Right ventricle myocardium superior (tissue), 1 donor: ENCODE measurements at regions not wholly inside any gene's neighbourhood (a gene's known extent, or its start where the extent isn't known, plus 50 kb on each side); places are given as distances from the start of the nearest gene placed in this dataset.

ENCODE experiments used
- ATAC-seq: fragments of 200-7000 bp; cut with Tn5 transposase; one replicate; pipeline ENCODE4 v1.9.1; 2020; ENCODE audit warnings: mild to moderate bottlenecking; ENCODE audit not compliant: poor library complexity
- DNase-seq: peaks from one replicate; pipeline ENCODE4 v3.0.0-alpha.2; 2020
- intact Hi-C: fragments of 100-400 bp; cut with DNase I; formaldehyde crosslinking; loops from one replicate; pipeline ENCODE4 v1.11.2; 2022
- donor health status: DM: no; HTN: yes; CAD: no; lungs with severe emphysema.

GRCh38 chr5:88666761-88667495, 216.1 kb downstream of the MEF2C start:
- ATAC-seq (no peak), DNase-seq (no peak)
- intact Hi-C loops: no loop called here

GRCh38 chr5:88665750-88666215, 217.2 kb downstream of the MEF2C start:
- ATAC-seq: no peak
- no peak for DNase-seq
- intact Hi-C loops: no loop called here

- ATAC-seq (no peak), DNase-seq (no peak)
- intact Hi-C loops: no loop called here
Observed at GRCh38 chr5:88664645-88665044, 218.3 kb downstream of the MEF2C start.

GRCh38 chr5:88663793-88664216, 219.2 kb downstream of the MEF2C start:
- intact Hi-C loops: no loop called here
- DNase-seq (no peak), ATAC-seq (no peak)

GRCh38 chr5:88662846-88663245, 220.1 kb downstream of the MEF2C start:
- no peak for ATAC-seq
- no peak for DNase-seq
- intact Hi-C loops: no loop called here

- no peak for ATAC-seq
- no peak for DNase-seq
- intact Hi-C loops: no loop called here
Observed at GRCh38 chr5:88661806-88662207, 221.2 kb downstream of the MEF2C start.

- intact Hi-C loops: no loop called here
- ATAC-seq (peak; percentile 34), DNase-seq (peak; percentile 63)
Observed at GRCh38 chr5:88660947-88661805, 221.8 kb downstream of the MEF2C start.

- intact Hi-C loops: no loop called here
- no peak for DNase-seq
- no peak for ATAC-seq
Observed at GRCh38 chr5:88660264-88660946, 222.6 kb downstream of the MEF2C start.

GRCh38 chr5:88659529-88660263, 223.3 kb downstream of the MEF2C start:
- DNase-seq (no peak), ATAC-seq (no peak)
- intact Hi-C loops: no loop called here

GRCh38 chr5:88658886-88659285, 224.1 kb downstream of the MEF2C start:
- no peak for DNase-seq
- intact Hi-C loops: no loop called here
- no peak for ATAC-seq

- DNase-seq (no peak), ATAC-seq (no peak)
- intact Hi-C loops: no loop called here
Observed at GRCh38 chr5:88657906-88658775, 224.8 kb downstream of the MEF2C start.

GRCh38 chr5:88657136-88657535, 225.8 kb downstream of the MEF2C start:
- intact Hi-C loops: no loop called here
- DNase-seq (no peak), ATAC-seq (no peak)

- DNase-seq (no peak), ATAC-seq (no peak)
- intact Hi-C loops: no loop called here
Observed at GRCh38 chr5:88656221-88656950, 226.6 kb downstream of the MEF2C start.

- DNase-seq (no peak), ATAC-seq (no peak)
- intact Hi-C loops: no loop called here
Observed at GRCh38 chr5:88653471-88653870, 229.5 kb downstream of the MEF2C start.

- ATAC-seq (no peak), DNase-seq (no peak)
- intact Hi-C loops: no loop called here
Observed at GRCh38 chr5:88647901-88648300, 235.1 kb downstream of the MEF2C start.

GRCh38 chr5:88646866-88647265, 236.1 kb downstream of the MEF2C start:
- intact Hi-C loops: no loop called here
- DNase-seq: no peak
- ATAC-seq: no peak

GRCh38 chr5:88644676-88645075, 238.3 kb downstream of the MEF2C start:
- DNase-seq (no peak), ATAC-seq (no peak)
- intact Hi-C loops: no loop called here
